ENCODE measurements at regions not wholly inside any gene's neighbourhood (a gene's known extent, or its start where the extent isn't known, plus 50 kb on each side); places are given as distances from the start of the nearest gene placed in this dataset.
"Not testable (repeated sequence)": the region's sequence is repeated elsewhere in the genome, so short reads cannot be mapped to it uniquely, and the experiment has no call there.

- no peaks in the 10 kb centered on the region for H3K36me3 ChIP-seq (ENCODE audit: control insufficient read depth in 1 of 2, insufficient read depth in 2 of 2, low read length in 2 of 2)
- H2AFZ ChIP-seq (ENCODE audit: low read depth, low read length, poor library complexity, severe bottlenecking), result no peak overlapping the region
- ATAC-seq (no peak), DNase-seq (ENCODE audit: low read depth, low spot score) (no peak)
- H4K20me1 ChIP-seq (ENCODE audit: insufficient read depth), result no peaks in the 10 kb centered on the region
- RAD21 ChIA-PET (ENCODE audit: low non-redundant PET in 1 of 2, low total read pairs in 2 of 2, uncharacterized antibody in 2 of 2, unreplicated experiment in 2 of 2), result no interaction called here
- TF ChIP-seq EGR1 (IDR thresholded peaks at IDR 0.05; ENCODE audit: low read depth) (no peak), FOSL1 (IDR thresholded peaks at IDR 0.05; ENCODE audit: low read depth) (no peak), TCF7L2 (IDR thresholded peaks at IDR 0.05; ENCODE audit: borderline replicate concordance, extremely low read depth, insufficient read depth, insufficient read length) (no peak), MAX (IDR thresholded peaks at IDR 0.05) (no peak), ELF1 (IDR thresholded peaks at IDR 0.05; ENCODE audit: borderline replicate concordance, low read depth) (no peak)
- TF ChIP-seq, protein P1, sequence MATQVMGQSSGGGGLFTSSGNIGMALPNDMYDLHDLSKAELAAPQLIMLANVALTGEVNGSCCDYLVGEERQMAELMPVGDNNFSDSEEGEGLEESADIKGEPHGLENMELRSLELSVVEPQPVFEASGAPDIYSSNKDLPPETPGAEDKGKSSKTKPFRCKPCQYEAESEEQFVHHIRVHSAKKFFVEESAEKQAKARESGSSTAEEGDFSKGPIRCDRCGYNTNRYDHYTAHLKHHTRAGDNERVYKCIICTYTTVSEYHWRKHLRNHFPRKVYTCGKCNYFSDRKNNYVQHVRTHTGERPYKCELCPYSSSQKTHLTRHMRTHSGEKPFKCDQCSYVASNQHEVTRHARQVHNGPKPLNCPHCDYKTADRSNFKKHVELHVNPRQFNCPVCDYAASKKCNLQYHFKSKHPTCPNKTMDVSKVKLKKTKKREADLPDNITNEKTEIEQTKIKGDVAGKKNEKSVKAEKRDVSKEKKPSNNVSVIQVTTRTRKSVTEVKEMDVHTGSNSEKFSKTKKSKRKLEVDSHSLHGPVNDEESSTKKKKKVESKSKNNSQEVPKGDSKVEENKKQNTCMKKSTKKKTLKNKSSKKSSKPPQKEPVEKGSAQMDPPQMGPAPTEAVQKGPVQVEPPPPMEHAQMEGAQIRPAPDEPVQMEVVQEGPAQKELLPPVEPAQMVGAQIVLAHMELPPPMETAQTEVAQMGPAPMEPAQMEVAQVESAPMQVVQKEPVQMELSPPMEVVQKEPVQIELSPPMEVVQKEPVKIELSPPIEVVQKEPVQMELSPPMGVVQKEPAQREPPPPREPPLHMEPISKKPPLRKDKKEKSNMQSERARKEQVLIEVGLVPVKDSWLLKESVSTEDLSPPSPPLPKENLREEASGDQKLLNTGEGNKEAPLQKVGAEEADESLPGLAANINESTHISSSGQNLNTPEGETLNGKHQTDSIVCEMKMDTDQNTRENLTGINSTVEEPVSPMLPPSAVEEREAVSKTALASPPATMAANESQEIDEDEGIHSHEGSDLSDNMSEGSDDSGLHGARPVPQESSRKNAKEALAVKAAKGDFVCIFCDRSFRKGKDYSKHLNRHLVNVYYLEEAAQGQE (IDR thresholded peaks at IDR 0.05; ENCODE audit: low read depth), result no peak
- CTCF ChIA-PET, result no interaction called here
- H3K27me3 ChIP-seq (ENCODE audit: insufficient read depth, low read length), result no peaks in the 10 kb centered on the region
- no TSS peak for BruUV-seq (replicated peaks)
- no peak overlapping the region for H3K9ac ChIP-seq (ENCODE audit: low read length)
- H3K9me3 ChIP-seq (ENCODE audit: control insufficient read depth in 1 of 2, insufficient read depth in 1 of 2, low read depth in 1 of 2, low read length in 2 of 2), result no peaks in the 10 kb centered on the region
- POLR2A ChIA-PET, result no interaction called here
- H3K4me2 ChIP-seq (ENCODE audit: low read length), result no peak overlapping the region
- H3K27ac ChIP-seq (ENCODE audit: low read depth, low read length), result no peak overlapping the region
- H3K79me2 ChIP-seq (ENCODE audit: insufficient read depth, low read length), result no peaks in the 10 kb centered on the region
- H3K9me2 ChIP-seq (ENCODE audit: insufficient read depth), result no peaks in the 10 kb centered on the region
- intact Hi-C loops (cut with micrococcal nuclease), result no loop called here
- H3K4me3 ChIP-seq (replicated peaks in 1 of 2; ENCODE audit: low read depth in 1 of 2, low read length in 2 of 2), result no peak overlapping the region
- no peaks in the 10 kb centered on the region for H3K4me1 ChIP-seq (ENCODE audit: control insufficient read depth in 1 of 2, insufficient read depth in 2 of 2, low read length in 2 of 2)
Measured at GRCh38 chr2:49306925-49307324, 152.6 kb upstream of the FSHR start.

GRCh38 chr2:49298693-49299092 is 144.4 kb upstream of the FSHR start:
- H3K9ac ChIP-seq (ENCODE audit: low read length); H3K79me2 ChIP-seq (ENCODE audit: insufficient read depth, low read length); RAD21 ChIA-PET (ENCODE audit: low non-redundant PET in 1 of 2, low total read pairs in 2 of 2, uncharacterized antibody in 2 of 2, unreplicated experiment in 2 of 2); H3K4me3 ChIP-seq (replicated peaks in 1 of 2; ENCODE audit: low read depth in 1 of 2, low read length in 2 of 2); H3K4me2 ChIP-seq (ENCODE audit: low read length); H3K9me3 ChIP-seq (ENCODE audit: control insufficient read depth in 1 of 2, insufficient read depth in 1 of 2, low read depth in 1 of 2, low read length in 2 of 2); H3K9me2 ChIP-seq (ENCODE audit: insufficient read depth); H2AFZ ChIP-seq (ENCODE audit: low read depth, low read length, poor library complexity, severe bottlenecking); H3K27ac ChIP-seq (ENCODE audit: low read depth, low read length); H3K4me1 ChIP-seq (ENCODE audit: control insufficient read depth in 1 of 2, insufficient read depth in 2 of 2, low read length in 2 of 2); H4K20me1 ChIP-seq (ENCODE audit: insufficient read depth); ATAC-seq; POLR2A ChIA-PET; H3K36me3 ChIP-seq (ENCODE audit: control insufficient read depth in 1 of 2, insufficient read depth in 2 of 2, low read length in 2 of 2); intact Hi-C loops (cut with micrococcal nuclease); CTCF ChIA-PET; H3K27me3 ChIP-seq (ENCODE audit: insufficient read depth, low read length); DNase-seq (ENCODE audit: low read depth, low spot score); BruUV-seq (replicated peaks): not testable (repeated sequence)
